ENCODE measurements at regions not wholly inside any gene's neighbourhood (a gene's known extent, or its start where the extent isn't known, plus 50 kb on each side); places are given as distances from the start of the nearest gene placed in this dataset.

DNA sequence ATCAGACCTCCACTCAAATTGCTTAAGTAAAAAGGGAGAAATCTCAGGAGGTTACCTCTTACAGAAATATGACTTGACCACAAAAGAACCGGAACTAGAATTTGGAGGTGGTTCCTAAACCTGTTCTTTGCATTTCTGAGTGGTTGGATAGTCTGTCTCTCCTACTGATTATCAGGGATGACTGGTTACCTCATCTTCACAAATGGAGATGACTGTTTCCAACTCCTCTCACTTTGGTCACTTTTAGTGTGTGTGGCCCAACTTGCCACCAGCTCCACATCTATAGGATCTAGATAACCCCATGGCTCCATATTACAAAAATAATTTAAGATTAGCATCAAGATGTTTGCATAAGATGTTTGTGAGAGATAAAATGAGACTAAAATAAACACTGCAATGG is 95.5 kb downstream of the CCDC71L start:
- DNase-seq (no peak), ATAC-seq (no peak)
- Histone ChIP-seq H3K9me3 (no peaks in the 10 kb centered on the region), H3K4me1 (ENCODE audit: low read depth) (no peaks in the 10 kb centered on the region), H3K4me3 (no peak overlapping the region), H3K36me3 (ENCODE audit: low read depth) (no peaks in the 10 kb centered on the region)
- TF ChIP-seq, protein P1, sequence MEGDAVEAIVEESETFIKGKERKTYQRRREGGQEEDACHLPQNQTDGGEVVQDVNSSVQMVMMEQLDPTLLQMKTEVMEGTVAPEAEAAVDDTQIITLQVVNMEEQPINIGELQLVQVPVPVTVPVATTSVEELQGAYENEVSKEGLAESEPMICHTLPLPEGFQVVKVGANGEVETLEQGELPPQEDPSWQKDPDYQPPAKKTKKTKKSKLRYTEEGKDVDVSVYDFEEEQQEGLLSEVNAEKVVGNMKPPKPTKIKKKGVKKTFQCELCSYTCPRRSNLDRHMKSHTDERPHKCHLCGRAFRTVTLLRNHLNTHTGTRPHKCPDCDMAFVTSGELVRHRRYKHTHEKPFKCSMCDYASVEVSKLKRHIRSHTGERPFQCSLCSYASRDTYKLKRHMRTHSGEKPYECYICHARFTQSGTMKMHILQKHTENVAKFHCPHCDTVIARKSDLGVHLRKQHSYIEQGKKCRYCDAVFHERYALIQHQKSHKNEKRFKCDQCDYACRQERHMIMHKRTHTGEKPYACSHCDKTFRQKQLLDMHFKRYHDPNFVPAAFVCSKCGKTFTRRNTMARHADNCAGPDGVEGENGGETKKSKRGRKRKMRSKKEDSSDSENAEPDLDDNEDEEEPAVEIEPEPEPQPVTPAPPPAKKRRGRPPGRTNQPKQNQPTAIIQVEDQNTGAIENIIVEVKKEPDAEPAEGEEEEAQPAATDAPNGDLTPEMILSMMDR (IDR thresholded peaks at IDR 0.05) = no peak
- intact Hi-C loops (cut with DNase I, micrococcal nuclease) = no loop called here

DNA sequence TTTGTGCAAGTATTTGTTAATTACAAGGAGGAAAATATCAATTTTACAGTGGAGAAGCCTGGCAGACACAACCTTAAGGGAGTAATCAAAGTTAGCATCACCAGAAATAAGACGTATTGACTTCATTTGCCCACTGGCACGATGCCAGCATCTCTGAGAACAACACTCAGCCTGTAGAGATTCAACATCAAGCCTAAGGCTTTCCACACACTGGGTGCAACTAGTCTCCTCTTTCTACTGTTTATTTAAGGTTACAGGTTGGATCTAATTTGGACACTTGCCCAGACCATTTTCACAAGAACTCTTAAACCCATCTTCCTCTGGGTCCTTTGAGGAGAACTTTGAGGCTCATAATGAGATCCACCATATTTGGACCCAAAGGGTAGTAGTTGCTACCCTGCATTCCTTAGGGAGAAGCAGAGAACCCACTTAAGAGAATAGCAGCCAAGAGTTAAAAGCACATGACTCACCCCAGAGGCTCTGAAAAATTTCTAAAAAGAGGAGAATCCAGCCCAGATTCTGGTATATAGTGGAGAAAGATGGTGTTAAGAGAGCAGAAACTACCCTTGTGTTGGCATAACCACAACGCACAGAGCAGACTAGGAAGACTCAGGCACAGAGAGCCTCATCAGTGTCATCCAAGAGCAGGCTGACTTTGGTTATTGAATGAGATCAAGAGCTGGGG is 97.3 kb downstream of the CCDC71L start:
- Histone ChIP-seq H3K4me1 (ENCODE audit: low read depth) (no peaks in the 10 kb centered on the region), H3K36me3 (ENCODE audit: low read depth) (no peaks in the 10 kb centered on the region), H3K4me3 (no peak overlapping the region), H3K9me3 (no peaks in the 10 kb centered on the region)
- no peak for DNase-seq
- ATAC-seq = no peak
- intact Hi-C loops (cut with DNase I, micrococcal nuclease) = no loop called here
- TF ChIP-seq, protein P1 (IDR thresholded peaks at IDR 0.05) = no peak

DNA sequence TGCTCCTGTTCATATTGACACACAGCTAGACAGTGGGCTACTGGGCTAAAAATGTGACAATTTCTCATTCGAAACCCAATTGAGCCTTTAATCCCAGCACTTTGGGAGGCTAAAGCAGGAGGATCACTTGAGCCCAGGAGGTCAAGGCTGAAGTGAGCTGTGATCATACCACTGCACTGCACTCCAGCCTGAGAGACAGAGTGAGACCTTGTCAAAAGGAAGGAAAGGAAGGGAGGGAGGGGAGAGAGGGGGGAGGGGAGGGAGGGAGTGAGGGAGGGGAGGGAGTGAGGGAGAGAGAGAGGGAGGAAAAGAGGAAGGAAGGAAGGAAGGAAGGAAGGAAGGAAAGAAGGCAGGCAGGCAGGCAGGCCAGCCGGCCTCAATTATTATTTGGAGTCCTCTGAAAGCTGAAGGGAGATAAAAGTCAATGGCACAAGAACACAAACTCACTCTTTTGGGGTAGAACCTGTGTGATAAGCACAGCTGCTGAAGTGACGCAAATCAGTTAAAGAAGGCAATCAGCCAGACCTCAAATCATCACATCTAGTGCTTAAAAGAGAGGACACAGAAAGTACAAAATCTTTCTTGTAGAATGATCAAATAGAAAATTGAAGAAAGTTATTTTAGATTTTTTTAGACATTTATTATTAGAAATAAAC is 98.1 kb downstream of the CCDC71L start:
- H3K4me1 ChIP-seq (ENCODE audit: low read depth) = no peaks in the 10 kb centered on the region
- no peaks in the 10 kb centered on the region for H3K36me3 ChIP-seq (ENCODE audit: low read depth)
- DNase-seq = no peak
- no peak overlapping the region for H3K4me3 ChIP-seq
- intact Hi-C loops (cut with DNase I, micrococcal nuclease) = no loop called here
- no peaks in the 10 kb centered on the region for H3K9me3 ChIP-seq
- TF ChIP-seq, protein P1 (IDR thresholded peaks at IDR 0.05) = no peak
- no peak for ATAC-seq

DNA sequence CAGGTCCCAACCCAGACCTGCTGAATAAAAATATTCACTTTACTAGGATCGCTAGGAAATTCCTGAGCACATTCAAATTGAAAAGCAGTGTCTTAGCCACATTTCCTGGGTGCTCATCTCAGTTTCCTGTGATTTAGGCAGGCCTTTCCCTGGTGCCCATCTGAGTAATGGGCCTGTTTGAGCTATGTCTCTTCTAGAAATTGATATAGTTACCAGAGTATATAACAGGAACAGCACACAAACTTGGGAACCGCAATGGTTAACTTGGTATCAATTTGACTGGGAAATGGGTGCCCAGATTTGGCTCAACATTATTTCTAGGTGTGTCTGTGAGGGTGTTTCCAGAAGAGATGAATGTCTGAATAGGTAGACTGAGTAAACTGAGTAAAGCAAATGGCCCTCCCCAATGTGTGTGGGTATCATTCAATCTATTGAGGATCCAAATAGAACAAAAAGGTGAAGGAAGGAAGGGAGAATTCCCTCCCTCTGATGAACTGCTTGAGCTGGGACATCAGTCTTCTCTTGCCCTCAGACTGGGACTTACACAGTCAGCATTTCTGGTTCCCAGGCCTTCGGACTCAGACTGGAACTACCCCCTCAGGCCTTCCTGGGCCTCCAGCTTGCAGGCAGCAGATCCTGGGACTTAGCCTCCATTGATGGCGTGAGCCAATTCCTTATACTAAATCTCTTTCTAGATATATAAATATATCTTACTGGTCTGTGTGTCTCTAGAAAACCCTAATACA is 99.1 kb downstream of the CCDC71L start:
- ATAC-seq = no peak
- intact Hi-C loops (cut with DNase I, micrococcal nuclease) = no loop called here

DNA sequence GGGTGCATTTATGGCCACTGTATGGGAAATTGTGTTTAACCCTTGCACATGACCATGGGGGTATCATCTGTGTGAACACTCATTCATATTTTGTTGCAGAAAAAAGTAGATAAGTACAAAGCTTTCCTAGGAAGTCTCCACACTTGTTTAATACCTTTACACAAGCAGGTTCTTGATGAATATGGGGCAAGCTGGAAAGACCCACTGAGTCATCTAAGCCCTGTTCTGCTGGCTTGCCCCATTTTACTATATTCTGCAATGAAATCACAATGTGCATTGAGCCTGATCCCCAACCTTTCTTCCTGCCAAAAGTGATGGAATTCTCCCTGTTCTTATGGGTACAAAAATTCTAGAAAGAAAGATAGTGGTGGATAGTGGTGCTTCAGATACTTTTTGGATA is 99.8 kb downstream of the CCDC71L start:
- Histone ChIP-seq H3K9me3 (no peaks in the 10 kb centered on the region), H3K4me1 (ENCODE audit: low read depth) (no peaks in the 10 kb centered on the region), H3K36me3 (ENCODE audit: low read depth) (no peaks in the 10 kb centered on the region), H3K4me3 (no peak overlapping the region)
- ATAC-seq = no peak
- TF ChIP-seq, protein P1 (IDR thresholded peaks at IDR 0.05) = no peak
- intact Hi-C loops (cut with DNase I, micrococcal nuclease) = no loop called here
- no peak for DNase-seq

More for the DNA sequence above, 99.1 kb downstream of the CCDC71L start:
- Histone ChIP-seq H3K4me1 (ENCODE audit: low read depth) (no peaks in the 10 kb centered on the region), H3K4me3 (no peak overlapping the region), H3K9me3 (no peaks in the 10 kb centered on the region), H3K36me3 (ENCODE audit: low read depth) (no peaks in the 10 kb centered on the region)
- no peak for DNase-seq
- TF ChIP-seq, protein P1 (IDR thresholded peaks at IDR 0.05) = no peak
